OCI-LY7 (cell line): ENCODE measurements at regions not wholly inside any gene's neighbourhood (a gene's known extent, or its start where the extent isn't known, plus 50 kb on each side); places are given as distances from the start of the nearest gene placed in this dataset.

Experiments
- BruUV-seq: library from RNA; stranded (reverse); fragments of 400-500 nt; replicated peaks from 2 replicates; lab custom pipeline; 2021; lab: Mats Ljungman, UMichigan
- CTCF ChIA-PET: fragments of 300-600 bp; sonication (Branson Sonifier 250); formaldehyde crosslinking; loops from one replicate; lab custom pipeline; 2022; ENCODE audit warnings: antibody characterized with exemption; ENCODE audit not compliant: unreplicated experiment; lab: Charles Lee
- POLR2A ChIA-PET: fragments of 300-600 bp; sonication (Branson Sonifier 250); formaldehyde crosslinking; loops from one replicate; lab custom pipeline; 2022; ENCODE audit warnings: antibody characterized with exemption; lab: Charles Lee
- DNase-seq: peaks from one replicate; pipeline ENCODE4 v3.0.0-alpha.2; 2015; ENCODE audit warnings: low spot score
- H2AFZ ChIP-seq: fragments of 200-600 bp; sonication (generic), shearing (Covaris generic); 2 replicates; pipeline ENCODE4 v1.6.1; 2014; ENCODE audit warnings: mild to moderate bottlenecking, antibody characterized with exemption, low read length, moderate library complexity
- H3K27ac ChIP-seq: fragments of 200-600 bp; sonication (generic); 2 replicates; pipeline ENCODE4 v1.5.1; 2014; ENCODE audit warnings: mixed run types, low read depth, mild to moderate bottlenecking, moderate library complexity, low read length, inconsistent platforms; ENCODE audit not compliant: poor library complexity, severe bottlenecking
- H3K36me3 ChIP-seq: fragments of 200-600 bp; sonication (generic); 2 replicates; pipeline ENCODE4 v1.6.1; 2014; ENCODE audit warnings: mild to moderate bottlenecking, antibody characterized with exemption, low read length, moderate library complexity, mixed read lengths; ENCODE audit not compliant: insufficient read depth
- H3K4me1 ChIP-seq: fragments of 200-600 bp; sonication (generic); 2 replicates; pipeline ENCODE4 v1.5.1; 2014; ENCODE audit warnings: mild to moderate bottlenecking, low read length; ENCODE audit not compliant: insufficient read depth, poor library complexity, severe bottlenecking
- H3K4me2 ChIP-seq: fragments of 200-600 bp; sonication (generic); 2 replicates; pipeline ENCODE4 v1.6.1; 2014; ENCODE audit warnings: mild to moderate bottlenecking, low read length
- H3K4me3 ChIP-seq: fragments of 200-600 bp; sonication (generic); 2 replicates; pipeline ENCODE4 v1.5.1; 2014; ENCODE audit warnings: mild to moderate bottlenecking, low read depth, low read length; ENCODE audit not compliant: poor library complexity, severe bottlenecking
- H3K79me2 ChIP-seq: fragments of 200-600 bp; sonication (generic); 2 replicates; pipeline ENCODE4 v1.6.1; 2016; ENCODE audit warnings: low read depth, mild to moderate bottlenecking, low read length, moderate library complexity, mixed read lengths; ENCODE audit not compliant: insufficient read depth
- H3K9me2 ChIP-seq: fragments of 200-600 bp; sonication (generic); 2 replicates; pipeline ENCODE4 v1.6.1; 2016; ENCODE audit warnings: mild to moderate bottlenecking, low read length, mixed read lengths; ENCODE audit not compliant: insufficient read depth
- H3K9me3 ChIP-seq: fragments of 200-600 bp; sonication (generic); 2 replicates; pipeline ENCODE4 v1.6.1; 2014; ENCODE audit warnings: mild to moderate bottlenecking, mixed run types, low read length, mixed read lengths
- H4K20me1 ChIP-seq: fragments of 200-600 bp; sonication (generic); 2 replicates; pipeline ENCODE4 v1.6.1; 2014; ENCODE audit warnings: mild to moderate bottlenecking, antibody characterized with exemption, low read length, moderate library complexity, mixed read lengths; ENCODE audit not compliant: insufficient read depth
- EZH2phosphoT487 ChIP-seq: fragments of 200-600 bp; sonication (generic); IDR thresholded peaks from 2 replicates; pipeline ENCODE4 v1.6.1; 2018; ENCODE audit warnings: low read depth, borderline replicate concordance, mild to moderate bottlenecking, mixed run types, antibody characterized with exemption, low read length, moderate library complexity, mixed read lengths
- intact Hi-C: fragments of 100-400 bp; cut with micrococcal nuclease; formaldehyde crosslinking; loops from one replicate; pipeline ENCODE4 v1.10.0; 2022; ENCODE audit not compliant: unreplicated experiment
- TF ChIP-seq, protein P1 (sequence below): fragments of 200-600 bp; sonication (generic); conservative IDR thresholded peaks from 2 replicates; pipeline ENCODE4 v1.5.1; 2014; ENCODE audit warnings: mild to moderate bottlenecking, antibody characterized with exemption, low read length, moderate library complexity, mixed read lengths

DNA sequence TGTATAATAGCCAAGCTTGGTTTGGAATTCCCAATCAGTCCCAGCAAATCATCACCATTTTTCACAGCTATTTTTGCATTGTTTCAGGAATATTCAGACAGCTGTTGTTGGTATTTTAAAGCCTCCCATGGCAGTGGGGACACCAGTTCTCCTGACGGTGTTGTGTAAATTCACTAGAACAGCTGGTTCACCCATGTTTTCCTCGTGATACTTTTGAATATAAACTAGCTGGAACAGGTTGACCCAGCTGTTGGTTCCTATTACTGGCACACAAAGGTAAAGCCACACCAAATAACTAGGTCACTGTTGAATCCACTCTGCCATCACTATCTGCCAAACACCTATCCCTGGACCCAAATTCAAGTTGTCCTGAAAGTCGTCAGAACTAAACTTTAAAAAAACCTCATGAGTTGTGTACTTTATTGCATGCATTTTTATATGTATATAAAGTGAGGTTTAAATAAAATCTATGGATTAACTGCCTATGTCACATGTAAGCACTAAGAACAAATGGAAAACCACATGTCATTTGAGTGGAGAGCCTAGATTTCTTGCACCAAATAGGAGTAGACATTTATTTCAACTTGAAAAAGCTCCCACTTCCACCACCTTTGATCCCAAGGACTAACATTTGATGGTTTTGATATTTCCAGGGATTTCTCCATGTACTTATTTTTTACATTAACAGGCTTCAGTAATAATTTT lies 121.9 kb upstream of the PIK3R1 start:
- no peak overlapping the region for H3K4me3 ChIP-seq
- no peak overlapping the region for H2AFZ ChIP-seq
- no peaks in the 10 kb centered on the region for H3K36me3 ChIP-seq
- H3K9me3 ChIP-seq = no peaks in the 10 kb centered on the region
- BruUV-seq = no TSS peak
- H3K79me2 ChIP-seq = no peaks in the 10 kb centered on the region
- no peaks in the 10 kb centered on the region for H4K20me1 ChIP-seq
- no peak for DNase-seq
- H3K4me2 ChIP-seq = no peak overlapping the region
- CTCF ChIA-PET = no interaction called here
- intact Hi-C loops = no loop called here
- TF ChIP-seq, protein P1, sequence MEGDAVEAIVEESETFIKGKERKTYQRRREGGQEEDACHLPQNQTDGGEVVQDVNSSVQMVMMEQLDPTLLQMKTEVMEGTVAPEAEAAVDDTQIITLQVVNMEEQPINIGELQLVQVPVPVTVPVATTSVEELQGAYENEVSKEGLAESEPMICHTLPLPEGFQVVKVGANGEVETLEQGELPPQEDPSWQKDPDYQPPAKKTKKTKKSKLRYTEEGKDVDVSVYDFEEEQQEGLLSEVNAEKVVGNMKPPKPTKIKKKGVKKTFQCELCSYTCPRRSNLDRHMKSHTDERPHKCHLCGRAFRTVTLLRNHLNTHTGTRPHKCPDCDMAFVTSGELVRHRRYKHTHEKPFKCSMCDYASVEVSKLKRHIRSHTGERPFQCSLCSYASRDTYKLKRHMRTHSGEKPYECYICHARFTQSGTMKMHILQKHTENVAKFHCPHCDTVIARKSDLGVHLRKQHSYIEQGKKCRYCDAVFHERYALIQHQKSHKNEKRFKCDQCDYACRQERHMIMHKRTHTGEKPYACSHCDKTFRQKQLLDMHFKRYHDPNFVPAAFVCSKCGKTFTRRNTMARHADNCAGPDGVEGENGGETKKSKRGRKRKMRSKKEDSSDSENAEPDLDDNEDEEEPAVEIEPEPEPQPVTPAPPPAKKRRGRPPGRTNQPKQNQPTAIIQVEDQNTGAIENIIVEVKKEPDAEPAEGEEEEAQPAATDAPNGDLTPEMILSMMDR = no peak
- H3K4me1 ChIP-seq = no peaks in the 10 kb centered on the region
- POLR2A ChIA-PET = no interaction called here
- H3K27ac ChIP-seq = no peak overlapping the region
- H3K9me2 ChIP-seq = no peaks in the 10 kb centered on the region

DNA sequence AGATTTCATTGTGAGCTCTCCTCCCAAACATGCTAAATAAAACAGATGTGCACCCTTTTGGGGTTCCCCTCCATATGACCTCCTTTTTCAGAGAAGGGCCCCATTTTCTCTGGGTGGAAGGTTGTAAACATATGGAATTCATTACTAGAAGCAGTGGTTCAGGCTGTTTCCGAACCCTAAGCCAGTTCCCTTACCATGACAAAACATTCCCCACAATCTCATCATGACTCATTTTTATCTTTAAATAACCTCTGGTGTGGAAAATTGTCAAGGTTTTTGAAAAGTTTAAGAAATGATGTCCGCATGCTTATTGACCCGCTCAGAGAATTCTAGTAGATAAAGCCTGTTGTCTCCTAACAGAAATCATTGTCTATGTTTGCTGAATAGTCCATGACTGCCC lies 127.3 kb upstream of the PIK3R1 start:
- no peaks in the 10 kb centered on the region for H3K9me3 ChIP-seq
- no peaks in the 10 kb centered on the region for H3K9me2 ChIP-seq
- H3K4me3 ChIP-seq = no peak overlapping the region
- TF ChIP-seq, protein P1 = no peak
- TF ChIP-seq EZH2phosphoT487 = no peak
- H3K36me3 ChIP-seq = no peaks in the 10 kb centered on the region
- DNase-seq = no peak
- POLR2A ChIA-PET = no interaction called here
- no peaks in the 10 kb centered on the region for H3K79me2 ChIP-seq
- no TSS peak for BruUV-seq
- H4K20me1 ChIP-seq = no peaks in the 10 kb centered on the region
- H3K4me2 ChIP-seq = no peak overlapping the region
- no peaks in the 10 kb centered on the region for H3K4me1 ChIP-seq
- H3K27ac ChIP-seq = no peak overlapping the region
- CTCF ChIA-PET = no interaction called here
- H2AFZ ChIP-seq = no peak overlapping the region
- intact Hi-C loops = no loop called here

- BruUV-seq = no TSS peak
- no peaks in the 10 kb centered on the region for H3K79me2 ChIP-seq
- no peak for TF ChIP-seq EZH2phosphoT487
- TF ChIP-seq, protein P1 = no peak
- H3K4me2 ChIP-seq = no peak overlapping the region
- H3K36me3 ChIP-seq = no peaks in the 10 kb centered on the region
- H3K4me3 ChIP-seq = no peak overlapping the region
- POLR2A ChIA-PET = no interaction called here
- intact Hi-C loops = no loop called here
- no peaks in the 10 kb centered on the region for H3K9me3 ChIP-seq
- no peaks in the 10 kb centered on the region for H4K20me1 ChIP-seq
- CTCF ChIA-PET = no interaction called here
- H3K9me2 ChIP-seq = no peaks in the 10 kb centered on the region
- no peak for DNase-seq
- no peak overlapping the region for H2AFZ ChIP-seq
- H3K4me1 ChIP-seq = no peaks in the 10 kb centered on the region
- no peak overlapping the region for H3K27ac ChIP-seq
Observed at GRCh38 chr5:68087866-68088265, 127.7 kb upstream of the PIK3R1 start.
